G401 (cell line): ENCODE measurements at regions not wholly inside any gene's neighbourhood (a gene's known extent, or its start where the extent isn't known, plus 50 kb on each side); places are given as distances from the start of the nearest gene placed in this dataset.
"Not testable (repeated sequence)": the region's sequence is repeated elsewhere in the genome, so short reads cannot be mapped to it uniquely, and the experiment has no call there.

Experiments
- DNase-seq: peaks from one replicate; pipeline ENCODE4 v3.0.0-alpha.2; 2015; ENCODE audit warnings: low spot score
- in situ Hi-C: cut with HindIII; loops from 2 replicates; pipeline ENCODE4 v1.10.0; 2016; ENCODE audit warnings: low sequenced_read_pairs, mixed read lengths

DNA sequence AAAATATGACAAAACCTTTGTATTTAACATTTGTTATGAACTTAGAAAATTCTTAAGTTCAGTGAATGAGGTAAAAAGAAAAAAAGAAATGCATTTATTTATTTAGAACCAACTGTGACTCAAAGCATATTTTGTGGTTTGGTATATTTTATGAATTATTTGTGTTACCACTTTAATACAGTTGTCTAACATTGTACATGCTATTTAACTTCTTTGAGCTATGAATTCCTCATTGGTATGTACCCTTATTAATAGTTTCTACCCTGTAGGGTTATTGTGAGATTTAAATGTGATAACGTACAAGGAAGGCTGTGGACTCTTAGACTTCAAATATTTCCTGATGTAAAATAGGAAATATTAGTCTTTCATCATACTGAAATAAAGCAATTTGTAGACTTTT is 162.6 kb downstream of the MMUT start:
- in situ Hi-C loops = no loop called here
- DNase-seq = no peak

DNA sequence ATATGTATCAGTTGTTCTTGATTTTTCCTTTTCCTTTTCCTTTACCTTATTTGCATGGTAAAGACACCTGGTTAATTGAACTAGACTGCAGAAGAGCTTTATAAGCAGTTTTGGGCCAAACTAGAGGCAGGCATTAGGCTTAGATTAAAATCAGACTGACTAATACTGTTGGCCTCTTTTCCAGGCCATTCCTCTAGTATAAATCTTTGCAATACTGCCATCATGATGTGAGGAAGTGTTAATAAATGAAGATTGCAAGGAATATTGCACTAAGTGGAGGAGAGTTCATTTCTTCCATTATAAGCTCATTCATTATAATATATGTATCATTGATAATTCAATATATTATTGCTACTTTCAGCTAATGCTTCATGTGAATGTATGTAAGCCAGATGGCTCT is 163.8 kb downstream of the MMUT start:
- in situ Hi-C loops = no loop called here
- DNase-seq = no peak

DNA sequence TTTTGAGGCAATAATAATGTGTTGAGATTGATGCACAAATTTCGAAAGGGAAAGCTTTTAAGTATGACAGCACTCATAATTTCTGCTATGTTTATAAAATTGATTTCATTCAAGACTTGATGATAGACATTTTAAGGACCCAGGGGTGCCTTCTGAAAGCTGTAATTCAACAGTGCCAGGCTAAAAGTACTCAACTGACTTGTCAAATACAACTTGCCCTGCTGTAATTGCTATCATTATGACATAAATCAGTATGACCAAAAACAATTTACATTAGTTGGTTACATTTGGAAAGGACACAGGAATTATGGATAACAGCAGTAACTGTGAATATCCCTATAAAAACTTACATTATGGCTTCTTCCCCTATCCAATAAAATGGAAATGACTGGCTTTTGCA is 178.9 kb downstream of the MMUT start:
- in situ Hi-C loops = no loop called here
- no peak for DNase-seq

DNA sequence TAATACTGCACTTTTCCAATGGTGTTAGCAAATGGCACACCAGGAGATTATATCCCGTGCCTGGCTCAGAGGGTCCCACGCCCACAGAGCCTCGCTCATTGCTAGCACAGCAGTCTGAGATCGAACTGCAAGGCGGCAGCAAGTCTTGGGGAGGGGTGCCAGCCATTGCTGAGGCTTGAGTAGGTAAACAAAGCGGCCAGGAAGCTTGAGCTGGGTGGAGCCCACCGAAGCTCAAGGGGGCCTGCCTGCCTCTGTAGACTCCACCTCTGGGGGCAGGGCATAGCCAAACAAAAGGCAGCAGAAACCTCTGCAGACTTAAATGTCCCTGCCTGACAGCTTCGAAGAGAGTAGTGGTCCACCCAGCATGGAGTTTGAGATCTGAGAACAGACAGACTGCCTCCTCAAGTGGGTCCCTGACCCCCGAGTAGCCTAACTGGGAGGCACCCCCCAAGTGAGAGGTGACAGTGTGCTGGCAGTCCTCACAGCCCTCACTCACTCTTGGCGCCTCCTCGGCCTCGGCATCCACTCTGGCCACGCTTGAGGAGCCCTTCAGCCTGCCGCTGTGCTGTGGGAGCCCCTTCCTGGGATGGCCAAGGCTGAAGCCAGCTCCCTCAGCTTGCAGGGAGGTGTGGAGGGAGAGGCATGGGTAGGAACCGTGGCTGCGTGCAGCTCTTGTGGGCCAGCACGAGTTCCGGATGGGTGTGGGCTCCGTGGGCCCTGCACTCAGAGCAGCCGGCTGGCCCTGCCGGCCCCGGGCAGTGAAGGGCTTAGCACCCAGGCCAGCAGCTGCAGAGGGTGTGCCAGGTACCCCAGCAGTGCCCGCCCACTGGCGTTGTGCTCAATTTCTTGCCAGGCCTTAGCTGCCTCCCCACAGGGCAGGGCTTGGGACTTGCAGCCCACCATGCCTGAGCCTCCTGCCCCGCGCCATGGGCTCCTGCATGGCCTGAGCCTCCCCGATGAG is 188.0 kb downstream of the MMUT start:
- DNase-seq, in situ Hi-C loops: not testable (repeated sequence)

DNA sequence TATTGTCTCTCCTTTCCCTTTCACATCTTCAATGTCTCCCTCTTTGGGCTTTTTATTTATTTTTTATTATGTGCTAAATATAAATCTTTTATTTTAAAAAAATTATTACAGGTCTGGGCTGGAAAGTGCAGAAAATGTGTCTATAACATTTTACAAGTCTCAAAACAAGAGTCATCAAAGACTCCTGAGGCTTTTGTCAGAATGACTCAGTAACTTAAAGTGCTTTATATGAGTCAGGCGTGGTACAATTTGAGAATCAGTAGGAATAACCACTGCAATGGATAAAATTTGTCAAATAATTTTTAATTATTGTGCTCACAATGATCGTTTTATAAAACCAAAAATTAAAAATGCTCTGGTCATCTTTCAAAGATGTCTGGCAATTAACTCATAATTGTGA is 193.9 kb downstream of the MMUT start:
- in situ Hi-C loops = no loop called here
- DNase-seq = no peak

DNA sequence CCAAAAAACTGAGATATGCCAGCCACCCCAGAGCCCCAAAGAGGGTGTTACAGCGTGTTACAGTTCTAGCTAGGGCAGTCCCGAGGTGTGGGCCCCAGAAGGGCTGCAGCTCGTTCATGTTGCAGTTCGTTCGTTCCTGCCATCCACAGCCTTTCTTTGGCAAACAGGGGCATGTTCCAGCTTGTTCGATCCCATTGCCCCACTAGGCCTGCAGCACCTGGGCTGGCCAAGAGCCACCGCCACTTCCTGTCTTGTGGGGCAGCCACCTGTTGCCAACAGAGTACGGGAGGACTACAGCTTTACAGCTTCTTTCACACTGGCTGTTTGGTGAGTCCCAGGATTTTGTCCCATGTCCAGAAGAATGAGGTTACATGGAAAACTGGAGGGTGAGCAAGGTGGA is 198.1 kb downstream of the MMUT start:
- DNase-seq = no peak
- in situ Hi-C loops = no loop called here

DNA sequence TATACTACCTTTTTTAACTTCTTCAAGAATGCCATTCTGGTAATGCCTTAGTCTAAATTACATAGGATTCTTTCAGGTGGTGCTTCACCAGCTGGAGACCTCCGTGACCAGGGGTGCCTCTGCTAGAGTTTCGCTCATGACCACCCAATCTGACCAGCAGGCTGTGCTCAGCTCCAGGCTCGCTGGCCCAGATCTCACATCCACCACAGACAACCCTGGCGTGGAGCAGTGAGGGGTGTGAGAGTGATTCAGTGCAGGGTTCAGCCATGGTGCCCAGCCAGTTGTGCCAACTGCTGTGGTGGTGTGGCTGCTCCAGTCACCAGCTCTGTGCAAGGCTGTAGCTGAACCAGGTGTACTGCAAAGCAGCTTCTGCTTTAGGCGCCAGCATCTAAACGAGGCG is 198.6 kb downstream of the MMUT start:
- in situ Hi-C loops = no loop called here
- DNase-seq = no peak

DNA sequence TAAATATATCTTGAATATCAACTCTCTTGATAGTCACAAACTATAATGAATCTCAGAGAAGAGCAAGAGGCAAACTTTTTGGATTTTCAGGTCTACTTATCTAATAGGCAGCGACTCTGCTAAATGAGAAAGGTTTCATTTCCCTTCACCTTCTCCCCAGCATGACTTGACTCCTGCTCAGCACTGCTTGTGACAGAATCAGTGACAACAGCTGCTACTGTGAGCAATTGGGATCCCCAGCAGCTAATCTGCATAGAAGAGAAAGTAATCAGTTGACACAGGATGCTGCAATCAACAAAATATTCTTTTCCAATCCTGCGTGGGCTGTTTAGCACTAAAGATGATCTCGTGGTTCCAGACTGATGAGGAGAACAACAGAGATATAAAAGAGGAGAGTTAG is 205.5 kb downstream of the MMUT start:
- DNase-seq = no peak
- in situ Hi-C loops = no loop called here

DNA sequence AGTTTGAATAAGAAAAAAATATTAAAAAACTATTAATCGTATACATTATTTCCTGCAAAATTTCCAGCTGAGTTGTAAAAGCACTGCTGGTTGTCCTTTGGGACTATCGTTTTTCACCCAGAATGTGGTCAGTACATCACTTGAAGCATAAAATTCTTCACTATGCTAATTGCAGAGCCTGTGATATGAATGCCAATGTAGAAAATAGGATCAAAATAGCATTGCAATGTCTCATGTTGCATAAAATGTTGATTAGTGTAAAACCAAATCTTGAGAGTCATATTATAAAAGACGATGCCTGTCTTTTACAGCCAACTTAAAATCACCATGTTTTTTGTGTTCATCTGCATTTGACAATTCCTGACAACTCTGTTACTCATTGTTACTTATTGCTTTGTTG is 207.7 kb downstream of the MMUT start:
- DNase-seq = no peak
- in situ Hi-C loops = no loop called here

DNA sequence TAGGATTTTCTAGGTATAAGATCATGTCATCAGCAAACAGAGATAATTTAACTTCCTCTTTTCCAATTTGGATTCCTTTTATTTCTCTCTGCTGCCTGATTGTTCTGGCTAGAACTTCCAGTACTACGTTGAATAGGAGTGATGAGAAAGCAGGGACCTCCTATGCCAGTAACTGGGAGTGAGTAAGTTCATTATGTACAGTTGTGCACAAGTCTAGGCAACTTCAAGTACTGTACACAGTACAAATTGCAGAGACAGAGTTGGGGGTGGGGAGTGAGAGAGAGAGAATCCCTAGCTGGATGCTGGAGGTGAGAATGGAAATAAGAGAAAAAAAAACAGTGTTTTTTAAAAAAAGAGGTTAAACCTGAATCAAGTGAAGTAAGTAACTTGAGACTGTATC is 210.2 kb downstream of the MMUT start:
- no peak for DNase-seq
- in situ Hi-C loops = no loop called here

DNA sequence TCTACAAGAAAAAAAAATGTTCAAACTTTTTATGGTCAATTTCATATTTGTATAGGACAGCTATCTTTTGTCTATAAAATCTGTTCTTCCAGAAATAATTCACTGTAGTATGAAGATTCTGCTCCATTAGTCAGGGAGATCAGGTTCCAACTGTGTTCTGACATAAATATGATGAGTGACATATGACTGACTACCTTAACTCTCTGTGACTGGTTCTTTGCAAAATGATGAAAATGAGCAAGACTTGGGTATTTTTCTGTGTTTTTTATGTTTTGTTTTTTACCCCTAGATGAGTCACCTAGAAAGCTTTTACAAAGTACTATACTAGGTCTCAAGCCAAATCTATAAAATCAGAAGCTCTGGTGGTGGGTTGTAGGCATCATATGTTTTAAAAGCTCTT is 229.6 kb downstream of the MMUT start:
- in situ Hi-C loops = no loop called here
- no peak for DNase-seq

DNA sequence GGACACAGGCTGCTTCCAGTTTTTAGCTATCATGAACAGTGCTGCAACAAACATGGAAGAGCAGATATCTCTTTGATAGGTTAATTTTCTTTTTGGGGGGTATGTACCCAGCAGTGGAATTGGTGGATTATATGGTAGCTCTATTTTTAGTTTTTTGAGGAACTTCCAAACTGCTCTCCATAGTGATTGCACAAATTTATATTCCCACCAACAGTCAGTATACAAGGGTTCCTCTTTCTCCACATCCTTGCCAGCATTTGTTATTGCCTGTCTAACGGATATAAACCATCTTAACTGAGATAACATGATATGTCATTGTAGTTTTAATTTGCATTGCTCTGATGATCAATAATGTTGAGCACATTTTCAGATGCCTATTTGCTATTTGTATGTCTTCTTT is 237.6 kb downstream of the MMUT start:
- in situ Hi-C loops = no loop called here
- DNase-seq = no peak

DNA sequence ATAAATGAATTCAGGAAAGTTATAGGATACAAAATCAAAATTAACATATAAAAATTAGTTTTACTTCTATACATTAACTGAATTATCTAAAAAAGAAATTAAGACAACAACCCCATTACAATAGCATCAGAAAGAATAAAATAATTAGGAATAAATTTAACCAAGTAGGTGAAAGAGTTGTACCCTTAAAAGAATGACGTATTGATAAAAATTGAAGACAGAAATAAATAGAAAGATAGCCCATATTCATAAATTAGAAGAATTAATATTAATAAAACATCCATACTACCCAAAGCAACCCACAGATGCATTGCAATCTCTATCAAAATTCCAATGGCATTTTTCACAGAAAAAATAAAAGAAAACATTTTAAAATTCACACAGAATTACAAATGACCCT is 242.8 kb downstream of the MMUT start:
- in situ Hi-C loops = no loop called here
- no peak for DNase-seq

DNA sequence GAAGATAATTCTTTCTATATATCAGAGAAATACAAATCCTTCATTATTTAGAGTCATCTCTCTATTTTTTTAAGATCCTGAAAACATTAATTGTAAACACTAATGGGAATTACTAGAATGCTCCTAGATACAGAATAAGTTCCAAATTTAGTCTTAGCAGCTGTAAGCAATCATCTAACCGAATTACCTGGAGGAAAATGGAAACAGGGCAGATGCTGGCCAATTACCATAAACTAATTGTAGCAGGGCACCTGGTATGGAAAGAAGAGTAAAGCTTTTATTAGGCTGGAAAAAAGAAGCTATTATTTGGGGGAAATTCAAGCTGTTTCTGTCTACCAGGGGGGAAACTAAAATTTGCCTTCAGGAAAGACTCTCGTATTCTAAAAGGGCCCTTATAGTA is 257.5 kb downstream of the MMUT start:
- no peak for DNase-seq
- in situ Hi-C loops = no loop called here

DNA sequence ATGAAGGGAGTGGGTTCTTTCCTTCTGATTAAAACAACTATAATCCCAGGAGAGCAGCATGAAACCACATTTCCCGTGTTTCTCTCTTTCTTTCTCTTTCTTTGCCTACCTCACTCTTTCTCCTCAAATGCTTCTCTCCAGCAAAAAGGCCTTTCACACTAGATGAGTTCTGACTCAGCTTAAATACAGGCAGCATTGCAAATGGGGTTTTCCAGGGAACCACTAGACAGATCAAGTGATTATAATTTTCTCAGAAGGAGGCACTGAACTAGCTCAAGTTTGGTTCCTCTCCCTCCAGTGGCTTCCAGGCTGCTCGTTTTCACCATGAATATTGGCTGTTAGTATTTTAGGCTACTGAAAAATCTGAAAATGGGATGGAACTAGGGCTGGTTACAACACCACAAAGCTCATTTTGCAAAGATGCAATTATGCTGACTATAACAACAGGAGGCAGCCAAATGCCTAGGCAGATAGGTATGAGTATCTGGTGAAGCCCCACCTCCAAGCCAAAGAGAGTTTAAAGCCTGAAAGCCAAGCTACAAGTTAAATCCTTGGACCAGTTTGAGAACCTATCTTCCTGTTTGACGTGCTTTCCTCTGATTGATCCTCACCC is 260.0 kb downstream of the MMUT start:
- in situ Hi-C loops = no loop called here
- DNase-seq = no peak

DNA sequence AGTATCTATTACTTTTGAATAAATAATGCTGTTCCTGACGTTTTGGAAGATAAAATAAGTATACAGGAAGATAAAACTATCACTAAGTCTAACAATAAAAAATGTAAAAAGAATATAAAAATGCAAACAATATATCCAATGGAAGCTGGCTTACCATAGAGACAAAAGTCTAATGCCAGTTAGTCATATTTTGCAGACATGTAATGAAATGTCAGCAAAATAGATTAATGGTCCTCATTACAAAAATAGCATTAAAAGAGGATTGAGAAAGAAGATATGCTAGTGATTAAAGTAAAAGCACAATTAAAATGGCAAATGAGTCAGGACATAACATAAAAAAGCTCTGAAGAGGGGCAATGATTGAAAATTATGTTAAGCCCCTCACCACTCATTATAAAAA is 265.0 kb downstream of the MMUT start:
- no peak for DNase-seq
- in situ Hi-C loops = no loop called here

DNA sequence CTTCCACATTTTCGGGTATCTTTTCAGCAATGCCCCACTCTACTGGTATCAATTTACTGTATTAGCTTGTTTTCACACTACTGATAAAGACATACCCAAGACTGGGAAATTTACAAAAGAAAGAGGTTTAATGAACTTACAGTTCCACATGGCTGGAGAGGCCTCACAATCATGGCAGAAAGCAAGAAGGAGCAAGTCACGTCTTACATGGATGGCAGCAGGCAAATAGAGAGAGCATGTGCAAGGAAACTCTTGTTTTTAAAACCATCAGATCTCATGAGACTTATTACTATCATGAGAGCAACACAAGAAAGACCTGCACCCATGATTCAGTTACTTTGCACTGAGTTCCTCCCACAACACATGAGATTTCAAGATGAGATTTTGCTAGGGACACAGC is 300.7 kb downstream of the MMUT start:
- in situ Hi-C loops, DNase-seq: not testable (repeated sequence)

DNA sequence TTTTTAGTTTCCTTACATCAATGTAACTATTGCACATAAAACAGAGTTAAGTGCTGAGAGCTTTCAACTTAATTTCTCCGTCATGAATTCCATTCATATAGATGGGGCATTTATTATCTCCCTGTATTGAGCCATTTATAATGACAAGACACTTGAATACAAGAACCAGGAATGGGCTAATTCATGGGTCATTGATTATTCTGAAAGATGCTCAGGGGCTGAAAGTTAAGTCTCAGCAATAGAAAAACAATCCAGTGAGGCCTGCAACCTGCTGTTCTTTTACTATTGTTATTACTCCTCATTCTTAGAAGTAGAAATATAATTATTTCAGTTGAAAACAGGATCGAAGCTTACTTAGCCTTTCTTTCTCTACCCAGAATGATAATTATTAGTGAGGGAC is 307.7 kb downstream of the MMUT start:
- no peak for DNase-seq
- in situ Hi-C loops = no loop called here

DNA sequence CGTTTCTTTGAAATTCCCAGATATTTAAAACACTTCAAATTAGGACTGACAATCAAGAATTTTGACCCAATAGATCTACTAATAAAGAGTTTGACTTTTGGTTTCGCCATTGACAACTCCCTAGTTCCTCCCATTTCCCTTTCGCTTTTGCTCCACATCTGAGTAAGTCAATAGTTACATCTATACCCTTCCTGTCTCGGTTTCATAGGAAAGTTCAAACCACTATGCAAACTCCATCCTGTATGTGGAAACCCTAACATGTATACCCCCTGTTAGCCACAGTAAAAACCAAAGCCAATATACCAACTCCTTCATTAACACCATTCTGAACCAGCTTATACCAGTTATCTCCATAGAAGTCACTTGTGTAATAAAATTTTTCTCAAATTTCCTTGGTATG is 311.1 kb downstream of the MMUT start:
- in situ Hi-C loops = no loop called here
- no peak for DNase-seq

DNA sequence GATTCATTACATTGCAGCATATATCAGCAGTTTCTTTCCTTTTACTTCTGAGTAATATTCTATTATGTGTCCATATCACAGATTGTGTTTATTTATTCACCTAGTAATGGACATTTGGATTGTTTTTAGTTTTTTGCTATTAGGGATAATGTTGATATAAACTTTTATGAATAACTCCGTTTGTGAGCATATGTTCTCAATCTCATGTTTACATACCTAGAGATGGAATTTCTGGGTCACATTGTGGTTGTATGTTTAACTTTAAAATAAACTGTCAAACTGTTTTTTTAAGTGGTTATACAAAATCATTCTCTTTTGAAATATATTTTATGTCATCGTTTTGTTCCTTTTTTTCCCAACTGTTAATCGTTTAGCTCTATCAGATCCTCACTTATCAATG is 311.6 kb downstream of the MMUT start:
- in situ Hi-C loops = no loop called here
- no peak for DNase-seq

DNA sequence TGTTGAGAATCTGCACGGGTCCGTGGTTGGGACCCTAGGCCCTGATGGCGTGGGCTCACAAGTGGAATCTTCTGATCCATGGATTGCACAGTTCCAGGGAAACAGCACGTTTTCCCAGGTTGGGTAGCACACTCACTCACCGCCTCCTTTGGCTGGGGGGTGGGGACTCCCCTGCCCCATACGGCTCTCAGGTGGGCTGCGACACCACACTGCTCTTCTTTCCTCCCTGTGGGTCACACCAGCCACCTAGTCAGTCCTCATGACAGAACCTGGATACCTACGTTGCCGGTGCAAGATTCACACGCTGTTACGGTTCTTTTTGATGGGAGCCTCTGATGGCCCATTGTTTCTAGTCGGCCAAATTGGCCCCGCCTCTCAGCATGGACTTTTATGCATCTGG is 312.0 kb downstream of the MMUT start:
- in situ Hi-C loops = no loop called here
- no peak for DNase-seq
